ENCODE measurements at regions not wholly inside any gene's neighbourhood (a gene's known extent, or its start where the extent isn't known, plus 50 kb on each side); places are given as distances from the start of the nearest gene placed in this dataset.
A peak's percentile ranks its signal among the peaks of the same experiment; 100 is the strongest.

DNA sequence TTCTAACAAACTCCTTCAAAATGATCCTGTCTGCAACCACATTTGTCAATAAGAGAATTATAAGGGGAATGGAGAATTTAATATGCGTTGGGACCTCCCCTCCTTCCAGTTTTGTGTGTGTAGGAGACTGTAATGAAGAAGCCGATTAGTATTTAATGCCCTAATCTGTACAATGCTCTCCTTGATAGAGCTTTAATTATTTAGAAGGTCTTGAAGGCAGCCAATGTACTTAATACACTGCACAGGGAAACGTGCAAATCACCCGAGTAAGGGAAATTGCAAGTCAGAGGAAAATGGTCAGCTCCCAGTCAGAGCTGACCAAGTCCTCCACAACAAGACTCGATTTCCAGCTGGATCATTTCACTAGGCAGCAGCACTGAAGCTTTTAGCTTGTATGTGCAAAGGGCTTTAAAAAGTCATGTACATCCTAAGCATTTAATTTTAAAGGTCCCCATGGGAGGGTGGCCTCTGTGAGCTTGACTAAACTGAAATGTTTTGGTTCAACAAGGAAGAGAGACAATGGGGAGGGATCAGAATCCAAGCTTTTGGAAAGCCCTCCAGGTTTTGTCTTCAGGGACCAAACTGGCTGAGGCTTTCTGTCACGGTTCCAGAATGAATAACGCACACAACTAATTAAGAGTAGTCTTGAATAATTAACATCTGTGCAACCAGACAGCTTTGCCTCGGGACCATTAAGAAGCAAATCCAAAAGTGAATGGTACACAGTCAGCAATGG is 159.8 kb upstream of the MITF start:
- DNase-seq (ENCODE audit: low read depth) (no peak), FAIRE-seq (peak; percentile 60)
- H3K36me3 ChIP-seq (ENCODE audit: control insufficient read depth, insufficient read depth, low read length) = no peaks in the 10 kb centered on the region
- TF ChIP-seq CTCF (IDR thresholded peaks at IDR 0.05; ENCODE audit: insufficient read depth, low read length, severe bottlenecking) = no peak
- no peaks in the 10 kb centered on the region for H3K27me3 ChIP-seq (ENCODE audit: control insufficient read depth, insufficient read depth, low read length)
- H3K4me3 ChIP-seq (ENCODE audit: low read depth, low read length) = no peak overlapping the region

- FAIRE-seq (no peak), DNase-seq (ENCODE audit: low read depth) (no peak)
- H3K36me3 ChIP-seq (ENCODE audit: control insufficient read depth, insufficient read depth, low read length) = no peaks in the 10 kb centered on the region
- TF ChIP-seq CTCF (IDR thresholded peaks at IDR 0.05; ENCODE audit: insufficient read depth, low read length, severe bottlenecking) = no peak
- no peak overlapping the region for H3K4me3 ChIP-seq (ENCODE audit: low read depth, low read length)
- H3K27me3 ChIP-seq (ENCODE audit: control insufficient read depth, insufficient read depth, low read length) = no peaks in the 10 kb centered on the region
Measured at GRCh38 chr3:69569520-69569919, 169.7 kb upstream of the MITF start.

- DNase-seq (ENCODE audit: low read depth) (no peak), FAIRE-seq (no peak)
- H3K4me3 ChIP-seq (ENCODE audit: low read depth, low read length) = no peak overlapping the region
- no peak for TF ChIP-seq CTCF (IDR thresholded peaks at IDR 0.05; ENCODE audit: insufficient read depth, low read length, severe bottlenecking)
- H3K27me3 ChIP-seq (ENCODE audit: control insufficient read depth, insufficient read depth, low read length) = no peaks in the 10 kb centered on the region
- H3K36me3 ChIP-seq (ENCODE audit: control insufficient read depth, insufficient read depth, low read length) = no peaks in the 10 kb centered on the region
Measured at GRCh38 chr3:69568951-69569350, 170.3 kb upstream of the MITF start.

DNA sequence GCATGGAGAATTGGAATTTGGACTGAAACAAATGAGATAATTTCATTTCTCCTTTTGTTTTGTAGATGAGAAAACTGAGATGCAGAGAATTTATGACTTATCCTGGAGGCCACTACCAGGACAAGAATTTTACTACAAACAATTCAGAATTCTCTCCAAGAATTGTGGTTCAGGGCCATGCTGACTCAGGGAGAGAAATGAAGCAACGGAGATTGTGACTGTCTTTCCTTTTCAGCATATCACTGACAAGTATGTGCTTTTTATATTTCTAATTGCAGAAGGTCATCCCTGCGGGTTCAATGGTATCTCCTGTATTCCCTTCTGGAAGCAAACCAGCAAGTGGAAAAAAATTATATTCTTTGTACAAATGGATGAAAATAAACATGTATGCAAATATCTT is 170.8 kb upstream of the MITF start:
- FAIRE-seq = no peak
- H3K27me3 ChIP-seq (ENCODE audit: control insufficient read depth, insufficient read depth, low read length) = no peaks in the 10 kb centered on the region
- H3K36me3 ChIP-seq (ENCODE audit: control insufficient read depth, insufficient read depth, low read length) = no peaks in the 10 kb centered on the region
- no peak for DNase-seq (ENCODE audit: low read depth)
- no peak overlapping the region for H3K4me3 ChIP-seq (ENCODE audit: low read depth, low read length)
- TF ChIP-seq CTCF (IDR thresholded peaks at IDR 0.05; ENCODE audit: insufficient read depth, low read length, severe bottlenecking) = no peak

DNA sequence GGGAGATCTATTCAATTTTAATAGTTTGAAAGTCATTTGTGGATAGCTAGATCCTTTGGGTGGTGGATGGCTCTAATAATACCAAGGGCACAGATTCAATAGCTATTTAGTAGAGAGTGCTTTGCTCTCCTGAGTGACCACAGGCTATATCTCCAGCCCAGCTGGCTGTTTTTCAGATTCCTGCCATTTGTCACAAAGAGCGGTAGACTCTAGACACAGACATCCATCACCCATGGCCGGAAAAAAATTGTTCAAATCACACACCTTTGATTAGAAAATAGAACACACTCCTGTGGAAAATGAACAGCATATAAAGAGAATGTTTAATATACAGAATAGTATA is 171.6 kb upstream of the MITF start:
- H3K4me3 ChIP-seq (ENCODE audit: low read depth, low read length) = no peak overlapping the region
- no peaks in the 10 kb centered on the region for H3K27me3 ChIP-seq (ENCODE audit: control insufficient read depth, insufficient read depth, low read length)
- FAIRE-seq = no peak
- no peaks in the 10 kb centered on the region for H3K36me3 ChIP-seq (ENCODE audit: control insufficient read depth, insufficient read depth, low read length)
- DNase-seq (ENCODE audit: low read depth) = no peak
- no peak for TF ChIP-seq CTCF (IDR thresholded peaks at IDR 0.05; ENCODE audit: insufficient read depth, low read length, severe bottlenecking)

All from bronchial epithelial cell (primary cell).